Activated CD8-positive, alpha-beta T cell treated with anti-CD3 and anti-CD28 coated beads for 36 hours (primary cell): ENCODE measurements at regions not wholly inside any gene's neighbourhood (a gene's known extent, or its start where the extent isn't known, plus 50 kb on each side); places are given as distances from the start of the nearest gene placed in this dataset.

Experiments
- ATAC-seq: fragments of 200-7000 bp; cut with Tn5 transposase; one replicate; pipeline ENCODE4 v1.10.0; 2021; ENCODE audit warnings: mild to moderate bottlenecking, moderate library complexity
- CTCF ChIA-PET: fragments of 350-600 bp; sonication (Branson Sonifier 250); formaldehyde crosslinking; loops from one replicate; lab custom pipeline; 2021; ENCODE audit warnings: antibody characterized with exemption; lab: Charles Lee
- POLR2A ChIA-PET: fragments of 350-600 bp; sonication (Branson Sonifier 250); formaldehyde crosslinking; loops from one replicate; lab custom pipeline; 2021; ENCODE audit warnings: antibody characterized with exemption; lab: Charles Lee
- DNase-seq: peaks from one replicate; pipeline ENCODE4 v3.0.0-alpha.2; 2020
- H3K27ac Mint-ChIP-seq: one replicate; pipeline ENCODE4 v1.8.0; 2021; ENCODE audit warnings: mild to moderate bottlenecking, mixed read lengths
- H3K27me3 Mint-ChIP-seq: one replicate; pipeline ENCODE4 v1.8.0; 2021; ENCODE audit warnings: mixed read lengths
- H3K36me3 Mint-ChIP-seq: one replicate; pipeline ENCODE4 v1.8.0; 2021; ENCODE audit warnings: low read depth, mixed read lengths
- H3K4me1 Mint-ChIP-seq: one replicate; pipeline ENCODE4 v1.8.0; 2021; ENCODE audit warnings: low read depth, mixed read lengths
- H3K4me3 Mint-ChIP-seq: one replicate; pipeline ENCODE4 v1.8.0; 2021; ENCODE audit warnings: mild to moderate bottlenecking, moderate library complexity, mixed read lengths
- H3K9me3 Mint-ChIP-seq: one replicate; pipeline ENCODE4 v1.8.0; 2021; ENCODE audit warnings: mixed read lengths
- intact Hi-C: fragments of 100-400 bp; cut with micrococcal nuclease; formaldehyde crosslinking; loops from one replicate; pipeline ENCODE4 v1.10.0; 2022
- TF ChIP-seq, protein P1 (sequence below): fragments of 200-600 bp; IDR thresholded peaks from one replicate; pipeline ENCODE4 v1.8.0; 2022; ENCODE audit warnings: antibody characterized with exemption, mild to moderate bottlenecking

DNA sequence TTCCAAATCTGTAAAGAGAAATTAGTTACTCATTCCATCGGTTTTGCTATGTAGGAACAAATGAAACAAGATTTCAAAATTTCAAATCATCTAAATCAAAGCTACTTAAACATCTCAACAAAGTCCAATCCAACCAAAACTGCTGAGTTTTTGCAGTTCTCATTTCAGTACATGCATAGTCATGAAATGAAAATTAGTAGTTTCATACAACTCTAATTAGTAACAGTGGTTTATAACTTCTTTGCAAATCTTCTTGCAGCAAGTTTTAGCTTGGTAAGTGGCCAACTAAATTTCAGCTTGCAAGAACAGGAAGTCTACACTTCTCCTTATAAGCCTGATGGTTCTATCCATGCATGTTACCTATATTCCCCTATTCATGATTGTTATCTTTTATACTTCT, 75.6 kb downstream of the SPRY2 start:
- ATAC-seq = no peak
- no peak overlapping the region for H3K27ac Mint-ChIP-seq
- H3K4me3 Mint-ChIP-seq = no peak overlapping the region
- no peaks in the 10 kb centered on the region for H3K4me1 Mint-ChIP-seq
- ChIA-PET POLR2A (no interaction called here), CTCF (interaction anchor here (0.9 kb wide), 1 partner anchor 78 kb away, joined by 3 read pairs; no protein-coding TSS in a partner anchor)
- peaks cover 7% of the 10 kb centered on the region for H3K9me3 Mint-ChIP-seq
- no peak for DNase-seq
- H3K36me3 Mint-ChIP-seq = no peaks in the 10 kb centered on the region
- intact Hi-C loops = no loop called here
- H3K27me3 Mint-ChIP-seq = no peaks in the 10 kb centered on the region
- TF ChIP-seq, protein P1, sequence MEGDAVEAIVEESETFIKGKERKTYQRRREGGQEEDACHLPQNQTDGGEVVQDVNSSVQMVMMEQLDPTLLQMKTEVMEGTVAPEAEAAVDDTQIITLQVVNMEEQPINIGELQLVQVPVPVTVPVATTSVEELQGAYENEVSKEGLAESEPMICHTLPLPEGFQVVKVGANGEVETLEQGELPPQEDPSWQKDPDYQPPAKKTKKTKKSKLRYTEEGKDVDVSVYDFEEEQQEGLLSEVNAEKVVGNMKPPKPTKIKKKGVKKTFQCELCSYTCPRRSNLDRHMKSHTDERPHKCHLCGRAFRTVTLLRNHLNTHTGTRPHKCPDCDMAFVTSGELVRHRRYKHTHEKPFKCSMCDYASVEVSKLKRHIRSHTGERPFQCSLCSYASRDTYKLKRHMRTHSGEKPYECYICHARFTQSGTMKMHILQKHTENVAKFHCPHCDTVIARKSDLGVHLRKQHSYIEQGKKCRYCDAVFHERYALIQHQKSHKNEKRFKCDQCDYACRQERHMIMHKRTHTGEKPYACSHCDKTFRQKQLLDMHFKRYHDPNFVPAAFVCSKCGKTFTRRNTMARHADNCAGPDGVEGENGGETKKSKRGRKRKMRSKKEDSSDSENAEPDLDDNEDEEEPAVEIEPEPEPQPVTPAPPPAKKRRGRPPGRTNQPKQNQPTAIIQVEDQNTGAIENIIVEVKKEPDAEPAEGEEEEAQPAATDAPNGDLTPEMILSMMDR = no peak

DNA sequence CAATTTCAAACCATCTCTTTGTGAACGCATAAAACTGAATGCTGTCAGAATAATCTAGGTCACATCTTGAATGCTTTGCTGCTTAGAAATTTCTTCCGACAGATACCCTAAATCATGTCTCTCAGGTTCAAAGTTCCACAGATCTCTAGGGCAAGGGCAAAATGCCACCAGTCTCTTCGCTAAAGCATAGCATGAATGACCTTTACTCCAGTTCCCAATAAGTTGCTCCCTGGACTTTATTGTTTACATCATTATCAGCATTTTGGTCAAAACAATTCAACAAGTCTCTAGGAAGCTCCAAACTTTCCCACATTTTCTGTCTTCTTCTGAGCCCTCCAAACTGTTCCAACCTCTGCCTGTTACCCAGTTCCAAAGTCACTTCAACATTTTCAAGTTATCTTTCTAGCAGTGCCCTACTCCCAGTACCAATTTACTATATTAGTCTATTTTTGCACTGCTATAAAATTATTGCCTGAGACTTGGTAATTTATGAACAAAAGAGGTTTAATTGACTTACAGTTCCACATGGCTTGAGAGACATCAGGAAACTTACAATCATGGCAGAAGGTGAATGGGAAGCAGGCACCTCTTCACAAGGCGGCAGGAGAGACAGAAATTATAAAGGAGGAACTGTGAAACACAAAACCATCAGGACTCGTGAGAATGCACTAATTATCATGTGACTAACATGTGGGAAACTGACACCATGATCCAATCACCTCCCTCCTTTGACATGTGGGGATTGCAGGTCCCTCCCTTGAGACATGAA, 77.0 kb downstream of the SPRY2 start:
- Mint-ChIP-seq H3K4me1 (no peaks in the 10 kb centered on the region), H3K36me3 (no peaks in the 10 kb centered on the region), H3K4me3 (no peak overlapping the region), H3K27me3 (no peaks in the 10 kb centered on the region), H3K9me3 (peaks cover 7% of the 10 kb centered on the region), H3K27ac (no peak overlapping the region)
- ATAC-seq = no peak
- POLR2A ChIA-PET = no interaction called here
- TF ChIP-seq, protein P1 = no peak
- DNase-seq = no peak
- intact Hi-C loops = no loop called here
- CTCF ChIA-PET = no interaction called here

DNA sequence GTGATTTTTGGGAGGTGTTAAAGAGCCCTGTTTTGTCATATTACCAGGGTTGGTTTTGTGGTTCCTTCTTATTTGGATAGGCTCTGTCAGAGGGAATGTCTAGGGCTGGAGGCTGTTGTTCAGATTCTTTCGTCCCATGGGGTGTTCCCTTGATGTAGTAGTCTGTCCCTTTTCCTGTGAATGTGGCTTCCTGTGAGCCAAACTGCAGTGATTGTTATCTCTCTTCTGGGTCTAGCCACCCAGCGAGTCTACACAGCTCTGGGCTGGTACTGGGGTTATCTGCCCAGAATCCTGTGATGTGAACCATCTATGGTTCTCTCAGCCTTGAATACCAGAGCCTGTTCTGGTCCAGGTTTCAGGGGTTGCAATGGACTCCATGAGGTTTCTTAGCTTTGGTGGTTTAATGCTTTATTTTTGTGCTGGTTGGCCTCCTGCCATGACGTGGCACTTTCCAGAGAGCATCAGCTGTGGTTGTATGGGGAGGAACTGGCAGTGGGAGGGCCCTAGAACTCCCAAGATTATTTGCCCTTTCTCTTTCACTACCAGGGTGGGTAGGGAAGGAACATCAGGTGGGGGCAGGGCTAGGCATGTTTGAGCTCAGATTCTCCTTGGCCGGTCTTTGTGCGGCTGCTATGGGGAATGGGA, 78.8 kb downstream of the SPRY2 start:
- intact Hi-C loops = no loop called here
- H3K4me3 Mint-ChIP-seq = no peak overlapping the region
- H3K27ac Mint-ChIP-seq = no peak overlapping the region
- H3K4me1 Mint-ChIP-seq = no peaks in the 10 kb centered on the region
- no peaks in the 10 kb centered on the region for H3K27me3 Mint-ChIP-seq
- ChIA-PET POLR2A (no interaction called here), CTCF (interaction anchor here (1.2 kb wide), 1 partner anchor 12 kb away, joined by 3 read pairs; no protein-coding TSS in a partner anchor)
- no peaks in the 10 kb centered on the region for H3K36me3 Mint-ChIP-seq
- DNase-seq (no peak), ATAC-seq (no peak)
- TF ChIP-seq, protein P1 = no peak
- peaks cover 7% of the 10 kb centered on the region for H3K9me3 Mint-ChIP-seq

DNA sequence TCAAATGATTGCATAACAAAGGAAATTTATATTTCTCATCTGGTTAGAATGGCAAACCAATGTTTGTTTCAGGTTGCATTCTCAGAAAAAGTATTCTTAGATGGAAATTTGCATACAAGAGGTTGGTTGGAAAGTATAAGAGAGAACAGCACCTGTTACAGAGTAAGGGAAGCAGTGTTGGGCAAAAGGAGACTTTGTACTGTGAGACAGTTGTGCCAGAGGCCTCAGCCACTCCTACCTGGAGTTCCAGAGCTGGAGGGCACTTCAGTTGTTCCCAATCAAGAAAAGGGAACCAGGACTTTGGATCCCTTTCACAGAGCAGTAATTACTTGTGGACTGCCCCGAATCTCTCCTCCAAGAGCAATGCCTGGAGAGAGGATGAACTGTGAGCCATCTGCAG, 81.8 kb downstream of the SPRY2 start:
- intact Hi-C loops = no loop called here

More for the DNA sequence above, 81.8 kb downstream of the SPRY2 start:
- Mint-ChIP-seq H3K27ac (no peak overlapping the region), H3K4me3 (no peak overlapping the region), H3K4me1 (no peaks in the 10 kb centered on the region), H3K36me3 (no peaks in the 10 kb centered on the region), H3K27me3 (no peaks in the 10 kb centered on the region), H3K9me3 (peaks cover 4% of the 10 kb centered on the region)
- TF ChIP-seq, protein P1 = no peak
- DNase-seq (no peak), ATAC-seq (no peak)
- POLR2A ChIA-PET = no interaction called here
- CTCF ChIA-PET = no interaction called here
